ENCODE measurements at regions not wholly inside any gene's neighbourhood (a gene's known extent, or its start where the extent isn't known, plus 50 kb on each side); places are given as distances from the start of the nearest gene placed in this dataset.

DNA sequence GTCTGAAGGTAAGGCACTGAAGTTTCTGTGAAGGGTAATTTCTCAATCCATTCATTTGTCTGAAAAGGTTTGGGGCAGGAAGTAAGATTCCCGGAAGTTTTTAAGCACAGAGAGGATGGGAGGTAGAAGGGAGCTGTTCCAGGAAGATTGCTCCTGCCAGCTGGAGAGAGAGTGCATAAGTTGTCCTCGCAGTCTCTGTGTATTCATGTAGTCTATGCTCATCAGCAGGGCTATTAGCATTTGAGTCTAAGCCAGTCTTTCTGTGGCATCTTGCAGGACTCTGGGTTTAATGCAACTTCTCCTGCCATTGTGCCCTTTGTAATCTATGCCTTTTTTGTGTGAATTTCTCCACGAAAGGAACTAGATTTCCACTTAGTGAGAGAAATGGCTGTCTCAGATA, 140.8 kb upstream of the FGGY start:
- Histone ChIP-seq H4K5ac (ENCODE audit: insufficient read length, low read depth, low read length) (no peak overlapping the region), H3K4me1 (replicated peaks in 1 of 4; ENCODE audit: control insufficient read depth in 3 of 4, insufficient read depth in 4 of 4, low read length in 3 of 4) (peaks cover 0 to 11% (median 4%) of the 10 kb centered on the region in 4 experiments; a peak in 3 of 7 replicates), H2AK5ac (ENCODE audit: low read depth, low read length) (no peak overlapping the region), H3K36me3 (ENCODE audit: control insufficient read depth in 2 of 4, insufficient read depth in 4 of 4, low read length in 3 of 4) (no peaks in the 10 kb centered on the region; a peak in 1 of 8 replicates), H3K79me1 (ENCODE audit: low read depth, low read length) (no peaks in the 10 kb centered on the region), H4K8ac (ENCODE audit: extremely low read depth, insufficient read depth, low read length) (no peak overlapping the region), H2BK120ac (replicated peaks; ENCODE audit: low read depth, low read length) (no peak overlapping the region), H3K27me3 (replicated peaks in 1 of 4; ENCODE audit: control insufficient read depth in 3 of 4, extremely low read depth in 1 of 4, insufficient read depth in 3 of 4, low read length in 3 of 4) (no peaks in the 10 kb centered on the region), H3K4ac (replicated peaks; ENCODE audit: insufficient read length, low read depth, low read length) (no peak overlapping the region), H4K20me1 (replicated peaks in 1 of 2; ENCODE audit: control insufficient read depth in 1 of 2, insufficient read depth in 2 of 2, low read length in 2 of 2) (no peaks in the 10 kb centered on the region), H3K18ac (ENCODE audit: extremely low read depth, low read length) (no peak overlapping the region), H3K14ac (ENCODE audit: insufficient read length) (no peak overlapping the region), H3K9me3 (ENCODE audit: insufficient read depth in 2 of 2, low read depth in 1 of 2, low read length in 1 of 2) (peaks cover 7 to 8% of the 10 kb centered on the region in 2 experiments; a peak in 2 of 4 replicates), H3K56ac (replicated peaks; ENCODE audit: insufficient read length, low read depth, low read length) (no peak overlapping the region), H3K9ac (replicated peaks in 1 of 4; ENCODE audit: extremely low read depth in 1 of 4, low read depth in 3 of 4, low read length in 3 of 4) (no peak overlapping the region), H2BK5ac (ENCODE audit: low read depth, low read length) (no peak overlapping the region), H2BK12ac (ENCODE audit: low read depth, low read length) (no peak overlapping the region), H3K27ac (ENCODE audit: low read depth, low read length) (no peak overlapping the region), H4K91ac (replicated peaks; ENCODE audit: insufficient read length, low read length) (no peak overlapping the region), H3K4me2 (ENCODE audit: insufficient read depth in 1 of 2, low read depth in 2 of 2, low read length in 2 of 2) (no peak overlapping the region), H2AFZ (ENCODE audit: low read length) (no peak overlapping the region), H2BK15ac (ENCODE audit: low read length) (no peak overlapping the region), H3K79me2 (ENCODE audit: control insufficient read depth in 1 of 2, insufficient read depth in 2 of 2, low read length in 2 of 2) (no peaks in the 10 kb centered on the region), H3K23me2 (ENCODE audit: low read depth, low read length) (no peaks in the 10 kb centered on the region), H3K23ac (ENCODE audit: insufficient read length) (no peak overlapping the region), H3K4me3 (ENCODE audit: extremely low read depth in 1 of 4, insufficient read depth in 2 of 4, low read depth in 3 of 4, low read length in 4 of 4) (no peak overlapping the region), H2BK20ac (ENCODE audit: low read length) (no peak overlapping the region)
- no peak for FAIRE-seq
- DNase-seq (ENCODE audit: low read depth in 1 of 2, low spot score in 2 of 2): no peak
- ChIA-PET CTCF (ENCODE audit: partially characterized antibody) (interaction anchor here (0.7 to 1.2 kb wide), 4 partner anchors 11 to 603 kb away, joined by 3 read pairs; no protein-coding TSS in a partner anchor), POLR2A (ENCODE audit: partially characterized antibody) (no interaction called here)
- 55% methylated on average over 3 of the region's 3 CpGs; no CpG with 5 or more reads in 1 of the 2 experiments for WGBS, 2 experiments (ENCODE audit: extremely low coverage in 1 of 2, insufficient coverage in 1 of 2, insufficient read length in 1 of 2, insufficient replicate concordance in 2 of 2, low coverage in 1 of 2, low lambda C conversion rate in 2 of 2, missing lambda C conversion rate in 1 of 2)
- TF ChIP-seq CHD1 (IDR thresholded peaks at IDR 0.05; ENCODE audit: low read depth, low read length) (no peak), SRF (IDR thresholded peaks at IDR 0.05; ENCODE audit: low read depth, low read length) (no peak), SIX5 (IDR thresholded peaks at IDR 0.05; ENCODE audit: low read depth, low read length) (no peak), ZNF274 (IDR thresholded peaks at IDR 0.05; ENCODE audit: borderline replicate concordance, extremely low read depth, low read length) (no peak), CREB1 (IDR thresholded peaks at IDR 0.05) (no peak), SP2 (IDR thresholded peaks at IDR 0.05; ENCODE audit: low read length) (no peak), SP4 (IDR thresholded peaks at IDR 0.05; ENCODE audit: low read length) (no peak), POU5F1 (IDR thresholded peaks at IDR 0.05; ENCODE audit: low read depth, low read length) (no peak), TAF7 (optimal IDR thresholded peaks at IDR 0.05; ENCODE audit: borderline replicate concordance, low read depth, low read length) (no peak), ASH2L (IDR thresholded peaks at IDR 0.05; ENCODE audit: low read length) (no peak), JUND (IDR thresholded peaks at IDR 0.05; ENCODE audit: low read length) (no peak), BACH1 (IDR thresholded peaks at IDR 0.05; ENCODE audit: low read length) (no peak), RXRA (IDR thresholded peaks at IDR 0.05; ENCODE audit: insufficient read depth, low read depth, low read length) (no peak)
- TF ChIP-seq, protein P1, sequence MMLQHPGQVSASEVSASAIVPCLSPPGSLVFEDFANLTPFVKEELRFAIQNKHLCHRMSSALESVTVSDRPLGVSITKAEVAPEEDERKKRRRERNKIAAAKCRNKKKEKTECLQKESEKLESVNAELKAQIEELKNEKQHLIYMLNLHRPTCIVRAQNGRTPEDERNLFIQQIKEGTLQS (IDR thresholded peaks at IDR 0.05; ENCODE audit: insufficient read depth, low read depth, low read length): no peak
- TF ChIP-seq, protein P2, sequence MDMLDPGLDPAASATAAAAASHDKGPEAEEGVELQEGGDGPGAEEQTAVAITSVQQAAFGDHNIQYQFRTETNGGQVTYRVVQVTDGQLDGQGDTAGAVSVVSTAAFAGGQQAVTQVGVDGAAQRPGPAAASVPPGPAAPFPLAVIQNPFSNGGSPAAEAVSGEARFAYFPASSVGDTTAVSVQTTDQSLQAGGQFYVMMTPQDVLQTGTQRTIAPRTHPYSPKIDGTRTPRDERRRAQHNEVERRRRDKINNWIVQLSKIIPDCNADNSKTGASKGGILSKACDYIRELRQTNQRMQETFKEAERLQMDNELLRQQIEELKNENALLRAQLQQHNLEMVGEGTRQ (IDR thresholded peaks at IDR 0.05; ENCODE audit: low read length): no peak

All from H1 (cell line).